Stimulated activated CD4-positive, alpha-beta T cell treated with anti-CD3 and anti-CD28 coated beads, Interleukin-12 subunit alpha, Interleukin-12 subunit beta, amount 100 ng/mL, for 4 hours (primary cell): ENCODE measurements at regions not wholly inside any gene's neighbourhood (a gene's known extent, or its start where the extent isn't known, plus 50 kb on each side); places are given as distances from the start of the nearest gene placed in this dataset.
A peak's percentile ranks its signal among the peaks of the same experiment; 100 is the strongest.

ENCODE experiments used
- DNase-seq: peaks from one replicate; pipeline ENCODE4 v3.0.0-alpha.2; 2020

DNA sequence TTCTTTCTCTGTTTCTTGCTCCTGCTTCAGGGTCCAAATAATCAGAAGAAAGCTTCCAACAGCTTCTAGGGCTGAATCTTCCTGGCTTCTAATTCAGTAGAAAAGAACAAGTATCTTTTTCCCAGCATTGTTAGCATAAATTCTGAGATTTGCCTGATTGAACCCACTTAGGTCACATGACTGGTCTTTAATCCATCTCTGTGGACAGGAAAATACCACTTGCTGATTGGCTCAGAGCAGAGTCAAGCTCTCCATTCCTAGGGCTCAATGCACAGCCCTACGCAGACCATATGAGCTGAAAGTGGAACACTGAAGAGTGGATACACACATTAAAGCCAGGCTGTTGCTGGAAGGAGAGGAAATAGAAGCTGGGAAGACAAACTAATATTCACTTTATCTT lies 99.6 kb upstream of the RPL34 start:
- DNase-seq, result no peak

DNA sequence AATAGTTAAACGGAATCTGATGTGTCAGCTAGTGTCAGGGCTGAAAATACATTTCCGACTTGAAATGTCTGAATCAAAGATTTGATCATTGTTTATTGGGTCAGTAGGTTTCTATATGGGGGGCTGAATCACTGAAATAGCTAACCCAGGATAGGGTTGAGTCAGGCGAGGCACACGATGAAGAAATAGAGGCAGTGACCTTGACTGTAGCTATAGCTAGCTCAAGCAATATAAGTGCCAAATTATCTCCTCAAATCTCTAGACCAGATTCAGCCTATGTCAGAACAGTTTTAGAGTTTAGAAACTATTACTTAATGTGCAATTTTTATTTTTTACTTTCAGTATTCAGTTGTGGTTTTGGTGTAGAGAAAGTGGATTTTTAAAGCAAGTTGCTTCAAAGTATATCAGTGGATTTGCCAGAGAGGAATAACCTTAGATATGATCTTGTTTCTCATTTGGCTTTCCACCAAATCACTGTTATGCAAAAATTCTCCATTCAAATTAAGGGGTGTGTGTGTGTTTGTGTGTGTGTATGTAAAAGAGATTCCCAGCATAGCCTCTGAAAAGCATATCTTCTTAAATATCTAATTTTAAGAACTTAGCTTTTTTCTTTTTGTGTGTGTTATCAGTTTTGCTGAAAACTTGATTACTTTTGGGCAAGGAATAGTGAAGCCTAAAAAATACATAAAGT lies 100.3 kb upstream of the RPL34 start:
- no peak for DNase-seq

DNA sequence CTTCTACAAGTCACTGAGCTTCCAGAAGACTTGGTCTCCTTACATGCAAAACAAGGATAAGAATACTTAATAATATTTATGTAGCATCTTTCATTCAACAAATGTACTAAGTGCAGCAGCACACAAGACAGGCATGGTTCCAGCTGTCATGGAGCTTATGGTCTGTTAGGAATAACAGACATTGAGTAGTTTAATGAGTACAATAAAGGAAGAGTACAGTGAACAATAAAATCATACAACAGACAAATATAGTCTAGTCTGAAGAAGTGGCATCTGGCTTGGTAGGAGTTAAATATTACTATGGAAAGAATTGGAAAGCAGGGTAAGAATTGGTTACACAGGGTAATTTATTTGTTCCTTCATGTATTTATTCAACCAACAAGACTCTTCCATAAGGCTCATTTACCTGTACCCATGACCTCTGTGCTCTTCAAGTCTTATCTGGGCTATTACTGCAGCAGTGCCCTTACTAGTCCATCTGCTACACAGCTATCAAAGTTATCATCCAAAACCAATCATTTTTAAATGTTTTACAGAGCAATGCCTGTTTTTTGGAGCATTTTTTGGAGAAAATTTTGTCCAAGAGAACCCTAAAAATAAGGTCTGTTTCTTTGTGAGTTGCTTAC lies 101.1 kb upstream of the RPL34 start:
- no peak for DNase-seq

DNA sequence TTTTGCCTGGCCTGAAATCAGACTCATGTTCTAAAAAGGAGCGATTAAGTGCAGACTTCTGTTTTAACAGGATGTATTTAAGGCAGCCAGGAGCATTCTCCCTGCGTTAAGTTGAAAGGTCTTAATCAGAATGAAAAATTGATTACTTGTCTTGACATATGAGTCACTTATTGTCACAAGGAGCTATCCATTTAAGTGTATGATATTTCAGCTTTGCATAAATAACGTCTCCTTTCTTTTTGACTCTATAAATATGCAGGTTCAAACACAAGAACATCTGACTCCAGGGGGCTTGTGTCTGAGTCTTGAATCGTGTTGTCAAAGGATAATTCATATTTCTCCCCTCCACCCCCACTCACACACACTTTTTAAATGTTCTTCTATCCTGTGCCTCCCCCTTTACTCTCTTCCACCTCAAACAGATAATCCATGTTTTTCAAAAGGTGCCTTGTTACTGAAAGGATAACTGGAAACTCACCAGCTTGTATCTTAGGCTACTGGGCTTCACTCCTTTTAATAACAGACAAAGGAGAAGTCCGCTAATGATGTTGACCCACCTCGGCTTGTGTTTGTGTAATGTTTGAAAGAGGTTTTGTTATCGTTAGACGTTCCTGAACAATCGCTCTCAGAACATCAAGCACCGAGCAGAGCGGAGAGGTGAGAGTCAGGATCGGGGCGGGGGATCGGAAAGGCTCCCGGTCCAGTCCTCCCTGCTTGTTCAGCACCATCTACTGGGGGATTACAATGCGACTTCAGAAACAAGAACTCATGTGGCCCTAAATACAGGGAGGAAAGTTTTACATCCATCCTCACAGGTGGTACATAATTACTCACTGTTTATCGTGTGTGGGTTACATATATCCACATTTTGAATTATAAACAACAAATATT lies 107.5 kb upstream of the RPL34 start:
- DNase-seq, result peak; percentile 29

DNA sequence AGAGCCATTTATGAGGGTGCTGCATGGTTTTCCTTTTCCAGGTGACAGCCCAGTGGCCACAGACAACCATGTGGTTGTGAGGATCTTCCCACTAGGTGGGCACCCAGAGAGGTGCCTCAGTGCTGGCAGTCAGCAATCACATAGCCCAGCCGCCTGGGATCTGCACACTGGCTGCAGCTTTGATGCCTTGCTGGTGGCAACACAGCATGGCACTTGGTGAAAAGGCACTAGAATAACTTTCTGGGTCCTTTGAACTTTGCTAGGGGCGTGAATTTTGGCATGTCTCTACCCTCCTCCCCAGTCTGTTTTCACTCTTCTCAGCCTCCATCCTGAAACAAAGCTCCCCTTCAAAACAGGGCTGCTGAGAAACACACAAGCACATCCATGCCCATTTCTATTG lies 108.8 kb upstream of the RPL34 start:
- DNase-seq, result no peak

DNA sequence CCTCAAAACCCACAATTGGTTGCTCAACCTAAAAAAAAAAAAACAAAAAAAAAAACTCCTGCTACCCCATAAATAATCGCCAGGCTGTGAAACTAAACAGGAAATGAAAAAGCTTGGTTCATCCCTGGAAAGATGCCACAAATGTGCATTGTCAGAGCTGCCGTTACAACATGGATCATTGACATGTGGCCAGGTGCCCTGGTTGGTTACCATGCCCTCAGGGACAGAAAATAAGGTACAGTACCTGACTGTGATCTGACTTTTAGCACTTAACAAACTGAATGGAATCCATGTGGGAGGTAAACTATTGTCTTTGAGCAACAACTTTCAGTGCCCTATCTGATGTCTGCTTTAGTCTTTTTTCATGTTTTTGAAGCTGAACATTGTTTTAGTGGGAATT lies 118.0 kb upstream of the RPL34 start:
- DNase-seq, result no peak

DNA sequence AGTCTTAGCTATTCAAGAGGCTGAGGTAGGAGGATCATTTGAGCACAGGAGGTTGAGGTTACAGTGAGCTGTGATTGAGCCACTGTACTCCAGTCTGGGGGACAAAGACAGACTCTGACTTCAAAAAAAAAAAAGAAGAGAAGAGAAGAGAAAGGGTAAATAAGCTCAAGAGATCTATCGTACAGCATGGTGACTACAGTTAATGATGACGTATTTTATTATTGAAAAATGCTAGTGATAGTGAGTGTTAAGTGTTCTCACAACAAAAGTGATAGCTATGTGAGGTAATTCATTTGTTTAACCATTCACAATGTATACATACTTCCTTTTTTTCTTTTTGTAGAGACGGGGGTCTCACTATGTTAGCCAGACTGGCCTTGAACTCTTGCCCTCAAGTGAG lies 121.5 kb upstream of the RPL34 start:
- no peak for DNase-seq

DNA sequence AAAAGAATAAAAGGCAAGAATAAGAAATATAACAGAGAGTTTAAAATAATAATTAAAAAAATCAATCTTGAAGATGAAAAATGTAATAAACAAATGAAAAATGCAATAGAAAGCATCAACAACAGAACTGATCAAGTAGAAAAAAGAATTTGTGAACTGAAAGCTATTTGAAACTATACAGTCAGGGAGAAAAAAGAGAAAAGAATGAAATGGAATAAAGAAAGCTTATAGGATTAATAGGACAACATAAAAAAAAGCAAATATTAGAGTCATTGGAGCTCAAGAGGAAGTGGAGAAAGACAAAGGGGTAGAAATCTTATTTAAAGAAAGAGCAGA lies 126.8 kb upstream of the RPL34 start:
- DNase-seq, result no peak

DNA sequence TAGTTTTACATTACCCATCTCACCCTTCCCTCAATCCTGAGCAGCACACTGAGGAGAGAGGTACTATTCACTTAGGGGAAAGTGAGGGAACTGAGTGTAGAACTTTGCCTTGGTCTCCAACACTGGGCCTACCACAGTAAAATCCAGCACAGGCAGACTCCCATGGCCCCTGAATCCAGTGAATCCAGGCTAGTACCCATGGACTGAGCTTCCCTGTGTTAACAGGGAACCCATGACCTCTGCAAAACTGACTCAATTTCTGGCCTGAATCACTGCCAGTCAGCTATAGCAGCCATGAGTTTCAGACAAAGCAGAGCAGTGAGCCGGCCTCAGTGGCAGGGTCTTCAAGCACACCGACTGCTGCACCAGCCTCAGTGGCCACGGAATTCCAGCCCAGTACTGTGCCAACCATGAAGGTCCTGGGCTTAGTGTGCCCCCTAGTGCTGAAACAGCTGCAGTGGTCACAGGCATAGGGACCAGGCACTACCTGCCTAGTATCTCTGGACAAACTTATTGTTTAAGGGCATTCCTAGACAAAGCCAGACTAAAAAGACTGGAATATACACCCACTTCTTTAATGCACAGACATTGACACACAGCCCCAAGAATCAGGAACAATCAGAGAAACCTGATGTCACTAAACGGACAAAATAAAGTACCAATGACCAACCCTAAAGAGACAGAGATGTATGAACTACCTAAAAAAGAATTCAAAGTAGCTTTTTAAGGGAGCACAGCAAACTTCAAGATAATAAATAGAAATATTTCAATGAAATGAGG lies 127.4 kb upstream of the RPL34 start:
- peak; percentile 17 for DNase-seq

DNA sequence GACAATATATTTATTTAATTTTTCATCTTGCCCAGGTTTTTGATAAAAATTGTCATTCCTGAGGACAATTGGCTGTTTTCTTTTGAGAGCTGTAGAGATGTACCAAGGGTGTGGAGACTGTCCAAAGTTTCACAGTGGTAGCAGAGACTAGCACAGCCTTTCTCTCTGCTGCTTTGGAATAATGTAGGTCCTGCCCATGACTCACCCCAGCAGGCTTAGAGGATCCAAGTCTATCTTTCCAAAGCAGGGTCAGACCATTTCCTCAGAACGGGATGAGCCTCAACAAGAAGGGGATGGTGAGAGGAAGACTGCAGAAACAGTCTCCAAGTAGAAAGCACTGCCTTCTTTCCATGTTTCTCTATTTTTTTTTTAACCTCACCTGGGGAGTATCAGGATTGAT lies 131.5 kb upstream of the RPL34 start:
- no peak for DNase-seq

DNA sequence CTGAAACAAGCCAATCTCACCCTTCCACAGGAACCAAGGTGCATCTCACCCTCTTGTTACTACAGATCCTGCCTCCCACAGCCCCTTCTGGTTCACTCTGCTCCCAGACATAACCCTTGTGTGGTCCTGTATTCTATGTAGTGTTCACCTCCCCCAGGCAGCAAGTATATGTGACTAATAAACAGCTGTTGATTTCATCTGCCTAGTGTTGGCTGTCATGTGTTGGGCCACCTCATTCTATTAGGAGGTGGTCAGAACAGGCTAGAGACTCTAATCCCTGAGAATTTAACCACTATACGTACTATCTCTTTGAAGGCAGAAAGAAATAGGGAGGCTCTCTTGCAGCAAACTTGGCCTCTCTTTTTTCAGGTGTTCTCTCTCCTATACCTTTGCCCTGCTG lies 134.3 kb upstream of the RPL34 start:
- no peak for DNase-seq

DNA sequence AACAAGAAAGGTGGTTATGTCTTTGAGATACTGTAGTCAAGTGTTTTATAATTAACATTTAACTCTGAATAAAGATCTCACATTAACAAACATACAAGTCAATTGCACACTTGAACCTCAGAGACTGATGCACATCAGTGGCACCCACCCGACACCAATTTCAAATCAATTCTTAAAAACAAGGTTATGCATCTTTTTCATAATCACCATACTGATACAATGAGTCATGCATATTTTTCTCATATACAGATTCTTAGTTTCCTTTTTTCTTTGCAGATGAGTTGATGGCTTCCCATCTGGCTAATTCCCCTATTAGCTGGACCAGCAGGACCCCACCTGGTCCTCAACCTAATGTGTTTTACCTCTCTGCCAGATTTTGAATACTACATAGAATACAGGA lies 136.2 kb upstream of the RPL34 start:
- no peak for DNase-seq

DNA sequence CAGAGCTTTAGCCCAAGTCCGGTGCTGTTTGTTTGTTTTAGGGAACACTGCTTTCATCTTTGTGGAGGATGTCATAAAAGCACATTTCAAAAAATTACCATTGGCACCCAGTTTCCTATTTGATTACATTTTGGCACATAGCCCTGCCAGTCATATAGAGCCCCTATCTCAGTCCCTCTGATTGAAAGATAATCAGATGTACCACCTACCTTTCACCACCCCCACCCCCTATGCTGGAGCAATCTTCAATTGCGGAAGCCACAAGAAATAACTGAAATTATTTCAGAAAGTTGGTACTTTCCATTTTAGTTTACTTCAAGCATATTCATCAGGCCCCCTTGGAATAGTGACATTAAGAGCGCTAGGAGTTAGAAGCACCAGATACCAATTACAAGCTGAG lies 136.7 kb upstream of the RPL34 start:
- DNase-seq, result no peak

DNA sequence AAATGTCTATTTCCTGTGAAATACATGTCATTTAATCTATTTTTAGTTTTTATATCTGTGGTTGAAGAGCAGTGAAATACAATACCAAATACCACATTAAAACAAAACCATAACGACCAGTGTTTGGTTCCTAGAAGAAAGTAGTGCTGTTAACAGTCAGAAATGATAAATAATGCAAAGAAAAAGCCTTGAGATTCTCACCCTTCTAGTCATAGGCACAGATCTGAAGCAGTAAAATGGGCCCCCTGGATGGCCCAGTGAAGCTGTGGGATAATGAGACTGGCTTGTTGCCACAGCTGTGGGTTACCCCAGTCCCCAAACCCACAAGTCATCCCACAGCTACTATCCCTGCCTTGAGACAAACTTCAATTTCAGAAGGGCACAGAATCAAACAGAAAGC lies 137.3 kb upstream of the RPL34 start:
- no peak for DNase-seq

DNA sequence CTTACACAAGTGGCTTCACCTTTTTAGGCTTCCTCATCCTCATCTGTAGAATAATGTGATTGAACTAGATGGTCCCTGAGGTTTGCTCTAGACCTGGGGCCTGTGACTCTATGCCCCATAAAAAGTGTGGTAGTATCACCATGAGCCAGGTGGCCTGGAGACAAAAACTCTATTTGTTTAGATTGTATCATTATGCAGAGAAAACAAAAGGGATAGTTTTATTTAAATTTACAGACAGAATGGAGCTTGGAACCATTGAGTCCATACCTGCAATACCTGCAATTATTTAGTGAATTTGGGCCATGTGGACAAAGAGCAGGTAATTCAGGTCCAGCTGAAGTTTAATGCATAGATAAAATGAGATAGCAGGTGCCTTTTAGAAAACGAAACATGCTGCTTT lies 139.5 kb upstream of the RPL34 start:
- DNase-seq, result no peak

DNA sequence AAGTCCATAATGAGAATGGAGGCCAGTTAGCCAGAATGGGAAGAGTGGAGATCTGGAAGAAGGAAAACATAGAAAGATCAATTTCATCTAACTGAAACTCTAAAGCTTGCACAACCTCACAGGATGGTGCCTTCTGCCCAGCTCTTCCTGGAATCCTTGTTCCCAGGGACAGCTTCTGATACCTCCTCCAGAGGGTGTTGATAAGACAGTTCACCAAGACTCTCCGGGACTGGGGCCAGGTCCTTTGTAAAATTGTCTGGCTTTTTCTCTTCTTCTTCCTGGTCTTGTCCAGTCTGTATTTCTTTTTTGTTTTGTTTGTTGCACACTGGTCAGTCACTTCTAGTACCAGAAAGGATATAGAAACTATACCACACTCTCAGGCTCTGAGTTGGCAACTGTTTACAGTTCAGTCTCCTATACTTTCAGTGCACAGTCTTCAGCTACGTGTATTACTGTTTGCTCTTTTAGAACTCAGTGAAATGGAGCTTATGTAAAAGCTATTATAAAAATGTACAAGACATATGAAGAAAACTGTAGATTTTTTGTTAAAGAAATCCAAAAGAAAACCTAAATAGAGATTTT lies 142.8 kb upstream of the RPL34 start:
- no peak for DNase-seq

DNA sequence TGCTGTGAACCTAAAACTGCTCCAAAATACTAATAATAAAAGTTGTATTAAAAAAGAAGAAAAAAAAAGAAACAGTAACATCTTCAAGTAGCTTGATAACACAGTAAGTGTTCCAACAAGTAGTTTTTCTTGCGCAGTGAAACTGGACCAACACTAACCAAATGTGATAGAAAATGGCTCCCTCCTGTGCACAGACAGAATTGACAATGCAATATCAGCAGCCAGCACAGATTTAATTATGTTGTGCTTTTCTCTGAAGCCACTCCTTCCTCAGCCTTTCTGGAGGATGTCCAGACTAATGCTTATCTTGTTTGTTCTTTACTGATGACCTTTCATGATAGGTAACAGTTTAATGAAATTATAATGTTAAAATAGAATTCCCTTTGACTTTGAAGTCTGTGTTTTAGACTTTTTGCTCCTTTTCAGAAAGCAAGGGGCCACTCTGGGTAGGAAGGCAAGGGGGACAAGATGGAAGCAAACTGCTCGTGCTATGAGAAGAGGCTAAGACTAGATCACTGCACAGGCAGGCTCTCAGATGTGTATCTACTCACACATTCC lies 147.1 kb upstream of the RPL34 start:
- DNase-seq, result no peak

DNA sequence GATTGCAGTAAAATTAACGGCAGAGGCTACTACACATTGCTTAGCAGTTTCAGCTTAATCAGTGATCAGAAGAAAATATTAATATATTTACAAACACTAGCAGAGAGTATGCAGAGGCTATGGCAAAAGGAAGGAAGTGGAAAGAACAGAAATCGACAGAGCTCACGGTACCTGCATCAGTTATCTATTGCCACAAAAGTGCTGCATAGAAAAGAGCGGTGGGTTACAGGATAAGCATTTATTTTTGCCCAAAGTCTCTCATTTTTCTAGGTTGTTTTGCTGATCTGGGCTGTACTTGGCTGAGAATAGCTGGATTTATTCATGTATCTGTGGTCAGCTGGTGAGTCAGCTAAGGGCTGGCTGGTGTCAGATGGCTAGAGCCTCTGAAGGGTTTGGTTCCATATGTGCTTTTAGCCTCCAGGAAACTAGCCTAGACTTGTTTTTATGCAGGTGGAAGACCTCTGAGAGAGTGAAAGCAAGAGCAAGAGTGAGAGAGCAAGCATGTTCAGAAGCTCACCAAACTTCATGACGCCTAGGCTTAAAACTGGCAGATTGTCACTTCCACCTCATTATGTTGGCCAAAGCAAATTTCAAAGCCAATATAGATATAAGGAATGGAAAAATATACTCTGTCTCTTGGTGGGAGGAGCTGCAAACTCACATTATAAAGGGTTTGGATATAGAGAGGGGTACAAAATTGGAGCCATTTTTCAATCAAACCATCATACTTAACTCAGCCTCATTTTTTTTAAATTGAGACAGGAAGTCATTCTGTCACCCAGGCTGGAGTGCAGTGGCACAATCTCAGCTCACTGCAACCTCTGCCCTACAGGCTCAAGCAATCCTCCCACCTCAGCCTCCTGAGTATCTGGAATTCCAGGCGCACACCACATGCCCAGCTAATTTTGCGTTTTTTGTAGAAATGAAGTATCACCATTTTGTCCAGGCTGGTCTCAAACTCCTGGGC lies 153.2 kb upstream of the RPL34 start:
- no peak for DNase-seq

DNA sequence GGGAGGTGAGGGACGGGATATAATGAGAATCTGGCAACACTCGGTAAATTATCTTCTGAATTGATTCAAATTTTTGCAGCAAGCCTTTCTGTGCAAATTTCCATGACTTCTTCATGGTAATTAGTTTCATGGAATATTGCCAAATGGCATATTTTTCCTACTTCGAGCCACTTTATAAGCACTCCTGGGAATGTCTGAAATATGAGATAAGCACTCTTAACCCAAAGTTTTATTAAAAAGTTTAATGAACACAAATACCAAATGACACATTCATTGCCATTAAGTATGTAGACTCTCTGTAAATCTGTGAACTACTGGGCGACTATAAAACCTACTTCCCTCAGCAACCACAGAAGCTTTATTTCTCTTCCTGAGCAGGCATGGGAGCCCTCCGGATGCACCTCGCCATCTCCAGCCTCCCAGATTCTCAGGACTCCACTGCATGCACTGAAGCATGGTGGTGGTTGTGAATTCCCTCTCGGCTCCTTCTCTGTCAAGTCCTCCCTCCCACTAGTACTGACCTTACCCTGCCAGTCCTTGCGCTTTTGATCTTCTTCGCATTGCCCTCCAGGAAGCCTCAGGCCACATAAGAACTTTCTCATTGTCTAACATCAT lies 154.4 kb upstream of the RPL34 start:
- DNase-seq, result no peak

DNA sequence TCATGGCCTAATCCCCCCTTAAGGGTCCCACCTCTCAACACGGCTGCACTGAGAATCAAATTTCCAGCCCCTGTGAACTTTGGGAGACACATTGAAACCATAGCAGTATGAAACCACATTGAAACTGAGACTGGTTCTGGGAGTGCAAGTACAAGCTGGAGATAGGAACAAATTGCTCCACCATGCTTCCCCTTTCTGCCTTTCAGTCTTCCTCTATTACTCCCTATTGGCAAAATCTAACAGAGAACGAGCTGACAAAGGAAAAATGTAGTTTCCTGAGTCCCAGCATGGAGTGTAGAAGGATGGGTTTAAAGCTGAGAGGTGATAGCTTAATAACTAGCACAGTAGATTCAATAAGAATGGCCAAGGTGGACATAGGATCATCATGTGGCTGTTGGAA lies 161.7 kb upstream of the RPL34 start:
- no peak for DNase-seq

DNA sequence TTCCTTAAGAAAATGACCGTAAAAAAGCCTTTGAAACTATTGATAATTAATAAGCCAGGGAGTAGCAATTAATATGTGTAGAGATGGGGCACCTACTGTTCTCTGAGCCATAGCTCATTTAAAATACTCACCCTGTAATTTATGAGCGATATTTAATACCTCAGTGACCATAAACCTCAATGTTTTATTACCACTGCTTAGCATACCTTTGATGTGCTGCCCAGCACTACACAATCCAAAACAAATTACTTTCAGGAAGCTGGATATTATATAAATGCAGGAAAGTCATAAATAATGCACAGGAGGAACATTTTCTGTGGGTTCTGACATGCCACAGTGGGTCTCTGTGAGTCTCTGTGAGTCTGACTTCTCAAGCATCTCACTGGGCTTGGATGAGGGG lies 166.1 kb upstream of the RPL34 start:
- DNase-seq, result no peak
